HG03575 (cell line): ENCODE measurements at regions not wholly inside any gene's neighbourhood (a gene's known extent, or its start where the extent isn't known, plus 50 kb on each side); places are given as distances from the start of the nearest gene placed in this dataset.
"Not testable (repeated sequence)": the region's sequence is repeated elsewhere in the genome, so short reads cannot be mapped to it uniquely, and the experiment has no call there.

ENCODE experiments used
- ATAC-seq: cut with Tn5 transposase; IDR thresholded peaks from one replicate; pipeline ENCODE4 v1.9.1; 2021; ENCODE audit not compliant: unreplicated experiment, insufficient number of reproducible peaks, low FRiP score; ENCODE audit errors: extremely low read depth

DNA sequence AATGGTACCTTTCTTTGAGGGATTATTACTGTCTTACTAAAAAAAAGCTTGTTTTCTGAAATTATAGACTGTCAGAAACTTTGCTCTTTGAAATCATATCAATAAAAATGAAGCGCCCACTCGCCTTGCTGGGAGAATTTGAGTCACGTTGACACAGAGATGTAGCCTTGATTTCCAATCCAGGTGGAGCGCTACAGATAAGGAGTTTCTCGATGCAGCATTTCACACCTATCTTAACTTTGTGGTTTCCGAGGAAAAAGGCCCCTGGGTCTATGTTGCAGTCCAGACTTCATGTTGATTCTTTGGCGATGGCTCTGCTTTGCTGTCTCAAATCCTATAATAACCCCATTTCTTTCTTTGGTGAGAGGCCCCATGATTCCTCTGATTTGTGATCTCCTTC, 158.1 kb upstream of the ARG1 start:
- no peak for ATAC-seq

DNA sequence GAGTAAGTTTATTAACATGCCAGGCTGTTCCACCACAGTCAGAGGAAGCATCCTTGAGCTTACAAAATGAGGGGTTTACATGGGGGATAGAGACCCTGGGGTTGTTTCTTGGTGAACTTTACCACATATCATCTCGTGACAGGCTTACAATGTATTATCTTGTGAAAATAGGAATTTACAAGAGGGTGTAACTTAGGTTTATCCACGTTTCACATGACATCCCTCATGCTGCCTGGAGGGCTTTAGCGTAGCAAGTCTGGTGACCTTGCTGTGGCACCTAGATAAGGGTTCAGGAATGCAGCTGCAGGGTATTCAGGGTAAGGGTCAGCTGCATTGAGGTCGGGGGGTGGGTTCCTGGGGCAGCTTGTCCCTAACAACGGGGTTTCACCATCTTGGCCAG, 154.6 kb upstream of the ARG1 start:
- no peak for ATAC-seq

- ATAC-seq: no peak
Observed at GRCh38 chr6:131419702-131420101, 153.3 kb upstream of the ARG1 start.

DNA sequence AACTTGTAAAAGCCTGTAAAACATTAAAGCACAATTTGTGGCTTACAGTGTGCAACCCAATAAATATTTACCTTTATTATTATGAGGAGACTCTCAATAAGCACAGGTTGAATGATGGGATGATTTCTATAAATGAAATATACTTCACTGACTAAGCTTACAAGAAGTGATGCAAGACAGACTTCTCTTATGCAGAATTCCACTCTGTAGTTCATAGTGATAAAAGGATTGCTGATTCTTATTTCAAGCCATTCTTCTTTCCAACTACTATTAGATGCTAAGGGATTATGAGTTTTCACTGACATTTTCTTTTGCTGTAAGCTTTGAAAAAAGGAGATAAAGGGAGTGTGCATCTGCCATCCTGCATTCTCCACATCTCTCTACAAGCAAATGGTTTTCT, 149.0 kb upstream of the ARG1 start:
- no peak for ATAC-seq

GRCh38 chr6:131424475-131424874, 148.6 kb upstream of the ARG1 start:
- ATAC-seq: no peak

DNA sequence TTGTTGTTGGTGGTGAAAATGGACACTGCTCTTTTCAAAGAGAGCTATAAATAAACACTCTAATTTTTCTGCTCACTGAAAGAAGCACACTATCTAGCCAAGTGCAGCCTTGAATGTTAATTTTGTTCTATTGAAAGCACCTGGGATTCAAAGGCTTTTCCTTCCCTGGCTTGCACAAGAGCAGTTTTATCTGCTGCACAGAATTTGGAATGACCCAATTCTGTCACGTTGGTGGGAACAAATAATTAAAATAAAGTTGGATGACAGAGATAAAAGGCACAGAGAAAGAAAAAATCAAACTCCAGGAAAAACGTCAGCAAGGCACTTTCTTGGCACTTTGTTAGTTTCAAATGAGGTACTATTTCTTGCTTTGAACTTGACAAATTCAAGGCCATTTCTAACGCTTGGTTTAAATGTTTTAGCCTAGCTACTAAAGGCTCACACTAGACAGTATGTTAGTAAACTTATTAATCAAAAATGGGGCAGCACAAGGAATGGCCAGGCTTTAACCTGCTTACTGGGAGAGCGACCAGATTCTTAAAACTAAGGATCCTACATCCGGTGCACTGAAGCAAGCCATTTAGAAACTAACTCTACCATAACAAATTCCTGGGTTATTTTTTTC, 145.5 kb upstream of the ARG1 start:
- ATAC-seq: no peak

- no peak for ATAC-seq
Observed at GRCh38 chr6:131430531-131430930, 142.5 kb upstream of the ARG1 start.

GRCh38 chr6:131431718-131432117, 141.3 kb upstream of the ARG1 start:
- no peak for ATAC-seq

- no peak for ATAC-seq
Observed at GRCh38 chr6:131433927-131434326, 139.1 kb upstream of the ARG1 start.

DNA sequence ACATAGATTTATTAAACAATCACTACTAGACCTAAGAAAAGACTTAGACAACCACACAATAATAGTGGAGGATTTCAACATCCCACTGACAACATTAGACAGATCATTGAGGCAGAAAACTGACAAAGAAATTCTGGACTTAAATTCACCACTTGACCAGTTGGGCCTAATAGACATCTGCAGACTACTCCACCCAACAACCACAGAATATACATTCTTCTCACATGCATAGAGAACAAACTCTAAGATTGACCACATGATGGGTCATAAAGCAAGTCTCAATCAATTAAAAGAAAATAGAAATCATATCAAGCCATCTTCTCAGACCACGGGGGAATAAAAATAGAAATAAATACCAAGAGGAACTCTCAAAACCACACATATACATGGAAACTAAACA, 136.7 kb upstream of the ARG1 start:
- ATAC-seq: no peak

DNA sequence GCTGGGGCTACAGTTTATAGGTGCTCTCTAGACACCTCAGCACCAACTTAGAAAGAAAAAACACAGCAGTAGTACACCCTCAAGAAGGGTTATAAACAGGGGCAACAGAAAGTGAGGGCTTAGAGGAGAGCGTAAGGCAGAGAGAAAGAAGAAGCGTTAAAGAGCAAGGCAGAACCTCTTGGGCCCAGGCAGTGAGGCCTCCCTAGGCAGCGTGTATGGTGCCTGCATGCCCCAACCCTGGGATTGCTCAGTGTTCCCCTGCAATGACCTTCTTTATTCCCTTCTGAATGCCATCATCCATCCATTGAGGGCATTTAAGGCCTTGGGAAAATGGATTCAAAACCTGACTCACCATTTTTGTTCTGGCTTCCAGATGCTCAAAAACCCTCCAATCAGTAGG, 130.0 kb upstream of the ARG1 start:
- ATAC-seq: no peak

GRCh38 chr6:131443514-131443913, 129.5 kb upstream of the ARG1 start:
- ATAC-seq: no peak

DNA sequence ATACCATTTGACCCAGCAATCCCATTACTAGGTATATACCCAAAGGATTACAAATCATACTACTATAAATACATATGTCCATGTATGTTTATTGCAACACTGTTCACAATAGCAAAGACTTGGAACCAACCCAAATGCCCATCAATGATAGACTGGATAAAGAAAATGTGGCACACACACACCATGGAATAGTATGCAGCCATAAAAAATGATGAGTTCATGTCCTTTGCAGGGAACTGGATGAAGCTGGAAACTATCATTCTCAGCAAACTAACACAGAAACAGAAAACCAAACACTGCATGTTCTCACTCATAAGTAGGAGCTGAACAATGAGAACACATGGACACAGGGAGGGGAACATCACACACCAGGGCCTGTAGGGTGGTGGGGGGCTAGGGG, 127.7 kb upstream of the ARG1 start:
- not testable (repeated sequence) for ATAC-seq

- ATAC-seq: no peak
Observed at GRCh38 chr6:131450861-131451260, 122.2 kb upstream of the ARG1 start.

DNA sequence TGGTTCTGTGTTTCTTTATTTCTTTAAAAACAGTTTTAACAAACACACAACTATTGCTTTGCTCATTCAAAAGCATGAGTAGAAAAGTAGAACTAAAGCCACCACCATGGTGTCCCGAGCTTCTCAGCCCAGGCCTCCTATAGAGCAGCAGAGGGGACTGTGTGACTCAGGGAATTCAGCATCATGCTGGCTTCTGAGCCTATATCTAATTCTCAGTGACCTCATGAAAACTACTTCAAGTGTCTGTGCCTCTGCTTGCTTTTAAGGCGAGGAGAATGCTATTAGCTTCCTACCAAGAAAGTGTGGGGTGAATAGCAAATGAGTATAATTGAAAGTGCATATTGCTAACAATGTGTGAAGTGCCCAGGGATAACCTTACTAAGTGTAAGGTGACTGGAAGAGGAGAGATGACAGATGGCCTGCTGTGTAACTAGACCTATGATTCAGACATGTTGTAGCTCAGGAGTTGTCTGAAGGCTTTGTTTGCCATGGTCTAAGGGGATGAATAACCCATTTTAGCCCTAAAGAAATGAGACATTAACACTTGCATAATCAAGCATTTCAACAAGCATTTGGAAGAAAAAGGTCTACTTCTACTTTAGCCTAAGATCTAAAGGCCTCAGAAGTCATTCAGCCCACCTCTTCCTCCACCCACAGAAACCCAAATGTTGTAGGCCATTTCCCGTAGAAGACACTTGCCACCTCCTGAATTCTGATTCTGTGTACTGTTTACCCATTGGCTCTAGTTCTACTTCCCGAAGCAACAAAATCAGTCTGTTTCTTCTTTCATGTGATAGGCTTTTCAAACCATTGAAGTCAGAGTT, 121.5 kb upstream of the ARG1 start:
- no peak for ATAC-seq

GRCh38 chr6:131453803-131454202, 119.2 kb upstream of the ARG1 start:
- ATAC-seq: no peak

DNA sequence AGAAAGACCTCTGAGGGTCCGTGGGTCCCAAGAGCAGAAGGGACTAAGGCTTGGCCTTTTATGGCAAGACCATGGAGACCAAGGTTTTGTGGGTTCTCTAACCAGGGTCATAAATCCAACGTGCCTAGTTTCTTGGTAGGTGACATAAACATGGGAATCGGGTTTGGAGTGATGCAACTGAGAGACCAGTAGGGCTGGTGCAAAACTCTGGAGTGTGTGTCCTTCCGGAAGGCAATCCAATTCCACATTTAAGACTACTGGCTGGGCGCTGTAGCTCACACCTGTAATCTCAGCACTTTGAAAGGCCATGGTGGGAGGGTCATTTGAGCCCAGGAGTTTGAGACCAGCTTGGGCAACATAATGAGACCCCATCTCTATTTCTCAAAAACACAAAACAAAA, 116.5 kb upstream of the ARG1 start:
- no peak for ATAC-seq

DNA sequence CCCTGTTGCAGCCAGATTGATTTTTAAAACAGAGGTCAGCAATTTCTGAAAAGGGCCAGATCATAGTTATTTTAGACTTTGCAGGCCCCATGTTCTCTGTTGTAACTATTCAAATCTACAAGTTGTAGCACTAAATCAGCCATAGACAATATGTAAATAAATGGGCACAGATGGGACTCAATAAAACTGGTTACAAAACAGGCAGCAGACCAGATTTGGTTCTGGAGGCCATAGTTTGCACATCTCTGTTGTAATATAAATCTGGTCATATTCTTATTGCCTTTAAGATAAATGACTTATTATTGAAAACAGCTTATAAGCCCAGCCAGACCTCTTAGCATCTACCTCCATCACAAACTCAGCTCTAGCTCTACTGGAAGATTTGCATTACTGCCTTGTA, 114.0 kb upstream of the ARG1 start:
- no peak for ATAC-seq

DNA sequence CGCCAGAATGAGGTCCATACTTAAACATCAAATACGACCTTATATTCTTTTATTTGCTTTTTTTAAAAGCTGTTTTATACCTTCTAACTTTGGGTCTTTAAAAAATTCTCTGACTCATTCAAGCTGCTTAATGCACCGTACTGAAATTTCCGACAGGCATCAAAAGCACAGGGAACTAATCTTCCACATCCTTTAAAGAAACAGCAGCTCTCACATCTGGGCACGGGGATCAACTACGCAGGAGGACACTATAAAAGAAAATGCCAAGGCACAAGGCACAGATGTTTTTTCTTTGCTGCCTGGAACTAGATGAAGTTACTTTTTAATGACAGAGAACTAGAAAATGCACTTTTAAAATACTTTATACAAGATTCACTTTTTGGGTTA, 112.4 kb upstream of the ARG1 start:
- ATAC-seq: no peak

DNA sequence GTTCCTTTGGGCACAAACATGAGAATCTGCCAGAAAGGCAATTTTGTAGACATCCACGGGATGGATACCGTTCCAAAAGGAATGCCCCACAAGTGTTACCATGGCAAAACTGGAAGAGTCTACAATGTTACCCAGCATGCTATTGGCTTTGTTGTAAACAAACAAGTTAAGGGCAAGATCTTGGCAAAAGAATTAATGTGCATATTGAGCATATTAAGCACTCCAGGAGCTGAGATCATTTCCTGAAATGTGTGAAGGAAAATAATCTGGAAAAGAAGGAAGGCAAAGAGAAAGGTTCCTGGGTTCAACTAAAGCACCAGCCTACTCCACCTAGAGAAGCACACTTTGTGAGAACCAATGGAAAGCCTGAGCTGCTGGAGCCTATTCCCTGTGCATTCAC, 103.9 kb upstream of the ARG1 start:
- no peak for ATAC-seq

GRCh38 chr6:131470534-131470933, 102.5 kb upstream of the ARG1 start:
- ATAC-seq: no peak
